ENCODE measurements at regions not wholly inside any gene's neighbourhood (a gene's known extent, or its start where the extent isn't known, plus 50 kb on each side); places are given as distances from the start of the nearest gene placed in this dataset.

DNA sequence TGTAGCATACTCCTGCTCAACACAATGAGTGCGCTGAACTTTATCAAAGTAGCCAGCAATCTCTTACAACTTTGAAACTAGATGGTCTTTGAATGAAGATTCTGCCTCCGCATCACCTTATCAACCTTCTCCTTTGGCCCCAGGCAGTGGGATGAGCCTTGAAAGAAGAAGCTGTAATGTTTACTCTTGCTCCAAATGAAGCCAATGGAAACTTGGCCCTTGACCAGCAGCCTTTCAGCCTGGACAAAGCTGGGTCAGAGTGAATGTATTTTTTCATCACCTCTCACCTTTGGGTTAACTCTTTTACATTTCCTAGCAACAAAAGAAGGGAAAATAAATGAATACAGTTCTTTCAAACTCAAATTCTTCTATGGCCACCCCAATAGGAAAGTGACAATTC, 359.1 kb downstream of the KCNA4 start:
- no peak for TF ChIP-seq ZBTB1 (tag by site-specific recombination; IDR thresholded peaks at IDR 0.05)
- no peak for TF ChIP-seq ZNF785 (tag by site-specific recombination; IDR thresholded peaks at IDR 0.05)
- TF ChIP-seq, protein P1, sequence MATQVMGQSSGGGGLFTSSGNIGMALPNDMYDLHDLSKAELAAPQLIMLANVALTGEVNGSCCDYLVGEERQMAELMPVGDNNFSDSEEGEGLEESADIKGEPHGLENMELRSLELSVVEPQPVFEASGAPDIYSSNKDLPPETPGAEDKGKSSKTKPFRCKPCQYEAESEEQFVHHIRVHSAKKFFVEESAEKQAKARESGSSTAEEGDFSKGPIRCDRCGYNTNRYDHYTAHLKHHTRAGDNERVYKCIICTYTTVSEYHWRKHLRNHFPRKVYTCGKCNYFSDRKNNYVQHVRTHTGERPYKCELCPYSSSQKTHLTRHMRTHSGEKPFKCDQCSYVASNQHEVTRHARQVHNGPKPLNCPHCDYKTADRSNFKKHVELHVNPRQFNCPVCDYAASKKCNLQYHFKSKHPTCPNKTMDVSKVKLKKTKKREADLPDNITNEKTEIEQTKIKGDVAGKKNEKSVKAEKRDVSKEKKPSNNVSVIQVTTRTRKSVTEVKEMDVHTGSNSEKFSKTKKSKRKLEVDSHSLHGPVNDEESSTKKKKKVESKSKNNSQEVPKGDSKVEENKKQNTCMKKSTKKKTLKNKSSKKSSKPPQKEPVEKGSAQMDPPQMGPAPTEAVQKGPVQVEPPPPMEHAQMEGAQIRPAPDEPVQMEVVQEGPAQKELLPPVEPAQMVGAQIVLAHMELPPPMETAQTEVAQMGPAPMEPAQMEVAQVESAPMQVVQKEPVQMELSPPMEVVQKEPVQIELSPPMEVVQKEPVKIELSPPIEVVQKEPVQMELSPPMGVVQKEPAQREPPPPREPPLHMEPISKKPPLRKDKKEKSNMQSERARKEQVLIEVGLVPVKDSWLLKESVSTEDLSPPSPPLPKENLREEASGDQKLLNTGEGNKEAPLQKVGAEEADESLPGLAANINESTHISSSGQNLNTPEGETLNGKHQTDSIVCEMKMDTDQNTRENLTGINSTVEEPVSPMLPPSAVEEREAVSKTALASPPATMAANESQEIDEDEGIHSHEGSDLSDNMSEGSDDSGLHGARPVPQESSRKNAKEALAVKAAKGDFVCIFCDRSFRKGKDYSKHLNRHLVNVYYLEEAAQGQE (tag by site-specific recombination; IDR thresholded peaks at IDR 0.05) = no peak
- TF ChIP-seq SP2 (tag by site-specific recombination; IDR thresholded peaks at IDR 0.05) = no peak
- no peak for TF ChIP-seq ZFP69B (tag by site-specific recombination; IDR thresholded peaks at IDR 0.05)
- no peak for TF ChIP-seq ZNF16 (tag by site-specific recombination; IDR thresholded peaks at IDR 0.05; ENCODE audit: low read depth)
